C4-2B (cell line): ENCODE measurements at regions not wholly inside any gene's neighbourhood (a gene's known extent, or its start where the extent isn't known, plus 50 kb on each side); places are given as distances from the start of the nearest gene placed in this dataset.

Experiments
- H3K27ac ChIP-seq: fragments of 450-650 bp; 2 replicates; pipeline ENCODE4 v1.5.1; 2017
- CTCF ChIP-seq: fragments of 450-650 bp; conservative IDR thresholded peaks from 2 replicates; pipeline ENCODE4 v1.5.1; 2017; ENCODE audit warnings: mild to moderate bottlenecking
- ZFX ChIP-seq: fragments of 450-650 bp; IDR thresholded peaks from 2 replicates; pipeline ENCODE4 v1.6.1; 2017

- TF ChIP-seq ZFX (no peak), CTCF (no peak)
- no peak overlapping the region for H3K27ac ChIP-seq
Observed at GRCh38 chr10:44858988-44859387, 52.1 kb upstream of the TMEM72 start.

DNA sequence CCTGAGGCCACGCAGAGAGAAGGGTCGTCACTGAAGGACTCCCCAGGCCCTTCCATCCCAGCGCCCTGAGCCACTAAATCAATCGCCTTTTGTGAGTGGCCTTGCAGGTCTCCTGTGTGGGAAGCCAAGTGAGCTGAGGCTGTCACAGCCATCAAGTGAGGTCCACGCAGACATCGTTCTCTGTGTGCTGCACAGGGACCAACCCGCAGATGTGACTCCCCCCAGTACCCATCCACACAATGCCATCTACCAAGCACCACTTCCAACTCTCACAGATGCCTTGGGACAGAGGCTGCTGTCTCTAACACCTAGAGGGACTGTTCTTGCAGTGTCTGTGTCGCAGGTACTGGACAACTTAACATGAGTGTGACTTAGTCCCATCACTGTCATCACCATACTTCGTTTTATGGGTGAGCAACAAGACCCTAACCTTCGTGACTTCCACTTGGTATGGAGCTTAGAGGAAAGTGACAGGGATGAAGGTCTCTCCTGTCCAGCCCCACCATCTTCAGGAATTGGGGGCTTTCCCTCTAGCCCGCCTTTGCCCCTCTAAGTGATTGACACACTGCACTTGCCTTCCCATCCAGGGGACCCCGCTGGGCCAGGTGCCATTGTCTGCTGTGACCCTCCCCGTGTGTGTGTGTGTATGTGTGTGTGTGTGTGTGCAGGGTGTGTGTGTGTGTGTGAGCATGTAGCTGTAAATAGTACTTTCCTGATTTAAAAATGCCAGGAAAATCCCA is 51.4 kb upstream of the TMEM72 start:
- TF ChIP-seq CTCF (no peak), ZFX (no peak)
- H3K27ac ChIP-seq, result no peak overlapping the region

GRCh38 chr10:44860811-44861736 is 50.1 kb upstream of the TMEM72 start:
- no peak overlapping the region for H3K27ac ChIP-seq
- no peak for TF ChIP-seq CTCF
- no peak for TF ChIP-seq ZFX
